SU-DHL-6 (cell line): ENCODE measurements at regions not wholly inside any gene's neighbourhood (a gene's known extent, or its start where the extent isn't known, plus 50 kb on each side); places are given as distances from the start of the nearest gene placed in this dataset.

Source experiments
- H2AFZ ChIP-seq: fragments of 200-600 bp; sonication (generic); 2 replicates; pipeline ENCODE4 v1.6.1; 2014; ENCODE audit warnings: low read depth, mild to moderate bottlenecking, moderate library complexity, mixed read lengths, antibody characterized with exemption, low read length; ENCODE audit not compliant: severe bottlenecking
- H3F3A ChIP-seq: fragments of 200-600 bp; shearing (Covaris generic); 2 replicates; pipeline ENCODE4 v1.6.0; 2016; ENCODE audit warnings: antibody characterized with exemption, mild to moderate bottlenecking; ENCODE audit not compliant: insufficient read depth
- H3K27ac ChIP-seq: fragments of 200-600 bp; sonication (generic); 2 replicates; pipeline ENCODE4 v1.5.1; 2016; ENCODE audit warnings: low read depth, mild to moderate bottlenecking, low read length, moderate library complexity, mixed read lengths
- H3K27me3 ChIP-seq: fragments of 200-600 bp; sonication (generic), shearing (Covaris generic); 2 replicates; pipeline ENCODE4 v1.6.0; 2014; ENCODE audit warnings: mild to moderate bottlenecking, low read length
- H3K36me3 ChIP-seq: fragments of 200-600 bp; sonication (generic); 2 replicates; pipeline ENCODE4 v1.6.1; 2014; ENCODE audit warnings: mild to moderate bottlenecking, low read length, mixed read lengths
- H3K4me2 ChIP-seq: fragments of 300-600, 200-600 bp; shearing (Covaris generic), sonication (generic); 2 replicates; pipeline ENCODE4 v1.6.0; 2014; ENCODE audit warnings: low read length, low read depth, mild to moderate bottlenecking; ENCODE audit not compliant: poor library complexity, severe bottlenecking
- H3K4me3 ChIP-seq: fragments of 200-600 bp; sonication (generic); 2 replicates; pipeline ENCODE4 v1.5.1; 2014; ENCODE audit warnings: antibody characterized with exemption, low read length, mild to moderate bottlenecking, mixed read lengths; ENCODE audit not compliant: insufficient read depth, poor library complexity, severe bottlenecking
- H3K79me2 ChIP-seq: fragments of 200-600 bp; sonication (generic); 2 replicates; pipeline ENCODE4 v1.6.1; 2014; ENCODE audit warnings: mild to moderate bottlenecking, low read length, moderate library complexity; ENCODE audit not compliant: insufficient read depth
- H3K9ac ChIP-seq: fragments of 200-600 bp; sonication (generic); 2 replicates; pipeline ENCODE4 v1.7.0; 2014; ENCODE audit warnings: mild to moderate bottlenecking, low read length
- H3K9me2 ChIP-seq: fragments of 200-600 bp; sonication (generic); replicated peaks from 2 replicates; pipeline ENCODE4 v1.6.1; 2014; ENCODE audit warnings: low read length; ENCODE audit not compliant: insufficient read depth
- H3K9me3 ChIP-seq: fragments of 200-600 bp; sonication (generic); 2 replicates; pipeline ENCODE4 v1.6.1; 2014; ENCODE audit warnings: low read length, mixed read lengths; ENCODE audit not compliant: insufficient read depth
- H4K20me1 ChIP-seq: fragments of 200-600 bp; sonication (generic); 2 replicates; pipeline ENCODE4 v1.6.1; 2014; ENCODE audit warnings: low read depth, mild to moderate bottlenecking, antibody characterized with exemption, low read length, moderate library complexity, mixed read lengths
- EZH2phosphoT487 ChIP-seq: fragments of 200-600 bp; sonication (generic), shearing (Covaris generic); conservative IDR thresholded peaks from 2 replicates; pipeline ENCODE4 v1.6.1; 2018; ENCODE audit warnings: mild to moderate bottlenecking, antibody characterized with exemption, low read length, moderate library complexity, mixed read lengths
- TF ChIP-seq, protein P1 (sequence below): fragments of 200-600 bp; sonication (generic); IDR thresholded peaks from one replicate; pipeline ENCODE4 v1.5.1; 2017; ENCODE audit warnings: antibody characterized with exemption, mild to moderate bottlenecking, low read length, moderate library complexity; ENCODE audit not compliant: insufficient read depth, poor library complexity, severe bottlenecking

- Histone ChIP-seq H3K9ac (no peak overlapping the region), H3K4me2 (no peak overlapping the region), H3K27me3 (no peaks in the 10 kb centered on the region), H3K4me3 (no peak overlapping the region), H3K9me3 (no peaks in the 10 kb centered on the region), H3K9me2 (no peaks in the 10 kb centered on the region), H3K79me2 (no peaks in the 10 kb centered on the region), H3K36me3 (no peaks in the 10 kb centered on the region), H2AFZ (no peak overlapping the region), H3F3A (no peaks in the 10 kb centered on the region), H3K27ac (no peak overlapping the region), H4K20me1 (no peaks in the 10 kb centered on the region)
- TF ChIP-seq EZH2phosphoT487: no peak
- TF ChIP-seq, protein P1, sequence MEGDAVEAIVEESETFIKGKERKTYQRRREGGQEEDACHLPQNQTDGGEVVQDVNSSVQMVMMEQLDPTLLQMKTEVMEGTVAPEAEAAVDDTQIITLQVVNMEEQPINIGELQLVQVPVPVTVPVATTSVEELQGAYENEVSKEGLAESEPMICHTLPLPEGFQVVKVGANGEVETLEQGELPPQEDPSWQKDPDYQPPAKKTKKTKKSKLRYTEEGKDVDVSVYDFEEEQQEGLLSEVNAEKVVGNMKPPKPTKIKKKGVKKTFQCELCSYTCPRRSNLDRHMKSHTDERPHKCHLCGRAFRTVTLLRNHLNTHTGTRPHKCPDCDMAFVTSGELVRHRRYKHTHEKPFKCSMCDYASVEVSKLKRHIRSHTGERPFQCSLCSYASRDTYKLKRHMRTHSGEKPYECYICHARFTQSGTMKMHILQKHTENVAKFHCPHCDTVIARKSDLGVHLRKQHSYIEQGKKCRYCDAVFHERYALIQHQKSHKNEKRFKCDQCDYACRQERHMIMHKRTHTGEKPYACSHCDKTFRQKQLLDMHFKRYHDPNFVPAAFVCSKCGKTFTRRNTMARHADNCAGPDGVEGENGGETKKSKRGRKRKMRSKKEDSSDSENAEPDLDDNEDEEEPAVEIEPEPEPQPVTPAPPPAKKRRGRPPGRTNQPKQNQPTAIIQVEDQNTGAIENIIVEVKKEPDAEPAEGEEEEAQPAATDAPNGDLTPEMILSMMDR: no peak
Measured at GRCh38 chr2:221102896-221103688, 469.0 kb downstream of the EPHA4 start.

GRCh38 chr2:221103930-221104329 lies 468.2 kb downstream of the EPHA4 start:
- Histone ChIP-seq H3K4me3 (no peak overlapping the region), H3K9me3 (no peaks in the 10 kb centered on the region), H3F3A (no peaks in the 10 kb centered on the region), H2AFZ (no peak overlapping the region), H4K20me1 (no peaks in the 10 kb centered on the region), H3K9ac (no peak overlapping the region), H3K36me3 (no peaks in the 10 kb centered on the region), H3K9me2 (no peaks in the 10 kb centered on the region), H3K79me2 (no peaks in the 10 kb centered on the region), H3K27ac (no peak overlapping the region), H3K4me2 (no peak overlapping the region), H3K27me3 (no peaks in the 10 kb centered on the region)
- TF ChIP-seq, protein P1: no peak
- TF ChIP-seq EZH2phosphoT487: no peak

DNA sequence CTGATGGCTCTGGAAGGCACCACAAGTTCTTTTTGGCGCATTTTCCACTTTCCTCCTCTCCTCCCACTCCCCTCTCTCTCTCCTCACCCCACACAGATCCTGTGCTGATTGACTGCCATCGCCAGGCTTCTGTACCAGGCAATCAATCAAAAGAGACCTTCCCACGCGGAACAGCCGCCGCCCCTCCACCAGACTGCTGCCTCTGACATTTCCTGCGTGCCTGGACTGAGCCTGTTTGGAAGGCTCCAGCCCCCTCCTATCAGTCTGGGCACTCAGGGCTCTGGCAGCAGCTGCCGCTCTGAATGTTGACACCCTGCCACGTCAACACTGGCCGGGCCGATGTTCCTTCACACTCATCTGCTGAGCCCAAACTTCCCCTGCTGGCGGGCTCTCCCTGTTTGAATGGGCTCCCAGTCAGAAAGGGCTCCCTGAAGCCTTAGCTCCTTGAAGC lies 467.7 kb downstream of the EPHA4 start:
- Histone ChIP-seq H2AFZ (no peak overlapping the region), H3K36me3 (no peaks in the 10 kb centered on the region), H3K79me2 (no peaks in the 10 kb centered on the region), H3K4me2 (no peak overlapping the region), H3F3A (no peaks in the 10 kb centered on the region), H3K27me3 (no peaks in the 10 kb centered on the region), H3K4me3 (no peak overlapping the region), H3K9me3 (no peaks in the 10 kb centered on the region), H3K27ac (no peak overlapping the region), H3K9ac (no peak overlapping the region), H3K9me2 (no peaks in the 10 kb centered on the region), H4K20me1 (no peaks in the 10 kb centered on the region)
- TF ChIP-seq, protein P1: no peak
- TF ChIP-seq EZH2phosphoT487: no peak
